Prostate gland (tissue), 2 donors: ENCODE measurements at regions not wholly inside any gene's neighbourhood (a gene's known extent, or its start where the extent isn't known, plus 50 kb on each side); places are given as distances from the start of the nearest gene placed in this dataset.
"Not testable (repeated sequence)": the region's sequence is repeated elsewhere in the genome, so short reads cannot be mapped to it uniquely, and the experiment has no call there.

ENCODE experiments used
- DNase-seq: peaks from one replicate; pipeline ENCODE4 v3.0.0-alpha.2; 2019; ENCODE audit warnings: low spot score
- H3K27ac ChIP-seq, 2 donors: fragments of 200-600 bp; sonication (generic); 2 replicates each; pipeline ENCODE4 v1.5.1; 2017 to 2019
- H3K27me3 ChIP-seq: fragments of 200-600 bp; sonication (generic); replicated peaks from 2 replicates; pipeline ENCODE4 v1.5.1; 2019; ENCODE audit not compliant: insufficient read depth
- H3K36me3 ChIP-seq, 2 donors: fragments of 200-600 bp; sonication (generic); 1 replicate in 1 of 2; 2 replicates in 1 of 2; pipeline versions ENCODE4 v1.5.1 to v1.8.1; 2017 to 2019
- H3K4me1 ChIP-seq: fragments of 200-600 bp; sonication (generic); replicated peaks from 2 replicates; pipeline ENCODE4 v1.5.1; 2019
- H3K4me3 ChIP-seq, 2 donors: fragments of 200-600 bp; sonication (generic); 2 replicates each; pipeline ENCODE4 v1.5.1; 2017 to 2019
- H3K9me3 ChIP-seq: fragments of 200-600 bp; sonication (generic); 2 replicates; pipeline ENCODE4 v1.5.1; 2017
- CTCF ChIP-seq, 4 experiments: fragments of 200-600 bp in 2 of 4; fragments of 450-650 bp in 2 of 4; sonication (generic) in 2 of 4; IDR thresholded peaks; 1 replicate in 3 of 4; 2 replicates in 1 of 4; pipeline ENCODE4 v1.5.1; 2016 to 2019; ENCODE audit warnings: antibody characterized with exemption in 4 of 4, mild to moderate bottlenecking in 2 of 4, moderate library complexity in 2 of 4
- POLR2A ChIP-seq: fragments of 450-650 bp; IDR thresholded peaks from one replicate; pipeline ENCODE4 v1.6.1; 2016; ENCODE audit warnings: antibody characterized with exemption, mild to moderate bottlenecking
- POLR2AphosphoS5 ChIP-seq: sonication (generic); formaldehyde crosslinking; IDR thresholded peaks from one replicate; pipeline ENCODE4 v1.6.1; 2017; ENCODE audit warnings: antibody characterized with exemption
- WGBS: methylation state at CpG from one replicate; pipeline ENCODE4 v1.1.5; 2018; 5-methylcytosine and 5-hydroxymethylcytosine counted together
- intact Hi-C: fragments of 100-400 bp; cut with DNase I; formaldehyde crosslinking; loops from one replicate; pipeline ENCODE4 v1.14.2; 2022

- Histone ChIP-seq H3K4me3 (no peak overlapping the region), H3K4me1 (no peaks in the 10 kb centered on the region), H3K9me3 (no peaks in the 10 kb centered on the region), H3K27me3 (no peaks in the 10 kb centered on the region), H3K36me3 (no peaks in the 10 kb centered on the region), H3K27ac (no peak overlapping the region)
- TF ChIP-seq CTCF (IDR thresholded peaks at IDR 0.05) (no peak), POLR2AphosphoS5 (no peak), POLR2A (no peak)
- 51% methylated on average over 1 of the region's 1 CpG for WGBS
- DNase-seq, result no peak
- intact Hi-C loops, result no loop called here
Observed at GRCh38 chr4:127261476-127261875, 371.3 kb upstream of the INTU start.

GRCh38 chr4:127268367-127268766, 364.4 kb upstream of the INTU start:
- intact Hi-C loops, result no loop called here
- DNase-seq, result no peak
- WGBS, result 34% methylated on average over 1 of the region's 1 CpG
- Histone ChIP-seq H3K27me3 (no peaks in the 10 kb centered on the region), H3K27ac (no peak overlapping the region), H3K4me3 (no peak overlapping the region), H3K36me3 (no peaks in the 10 kb centered on the region), H3K4me1 (no peaks in the 10 kb centered on the region), H3K9me3 (no peaks in the 10 kb centered on the region)
- TF ChIP-seq POLR2AphosphoS5 (no peak), POLR2A (no peak), CTCF (IDR thresholded peaks at IDR 0.05) (no peak)

GRCh38 chr4:127277023-127277422, 355.7 kb upstream of the INTU start:
- 85% methylated on average over 3 of the region's 3 CpGs for WGBS
- DNase-seq, H3K27ac ChIP-seq, H3K9me3 ChIP-seq, intact Hi-C loops, H3K4me3 ChIP-seq, H3K4me1 ChIP-seq, H3K36me3 ChIP-seq, H3K27me3 ChIP-seq: not testable (repeated sequence)

- no peak for DNase-seq
- no peaks in the 10 kb centered on the region for H3K27me3 ChIP-seq
- no peaks in the 10 kb centered on the region for H3K36me3 ChIP-seq
- no peaks in the 10 kb centered on the region for H3K4me1 ChIP-seq
- no peak overlapping the region for H3K4me3 ChIP-seq
- TF ChIP-seq POLR2A (no peak), CTCF (IDR thresholded peaks at IDR 0.05) (no peak), POLR2AphosphoS5 (no peak)
- H3K27ac ChIP-seq, result no peak overlapping the region
- H3K9me3 ChIP-seq, result no peaks in the 10 kb centered on the region
- intact Hi-C loops, result no loop called here
Observed at GRCh38 chr4:127284236-127284635, 348.5 kb upstream of the INTU start.

- H3K36me3 ChIP-seq, result no peaks in the 10 kb centered on the region
- no peaks in the 10 kb centered on the region for H3K27me3 ChIP-seq
- no peak overlapping the region for H3K27ac ChIP-seq
- H3K4me1 ChIP-seq, result no peaks in the 10 kb centered on the region
- no peak overlapping the region for H3K4me3 ChIP-seq
- no peak for TF ChIP-seq CTCF (IDR thresholded peaks at IDR 0.05)
- intact Hi-C loops, result no loop called here
- no peaks in the 10 kb centered on the region for H3K9me3 ChIP-seq
- WGBS, result 86% methylated on average over 1 of the region's 1 CpG
- DNase-seq, result no peak
Observed at GRCh38 chr4:127291316-127291715, 341.4 kb upstream of the INTU start.

GRCh38 chr4:127293496-127293895, 339.3 kb upstream of the INTU start:
- no peaks in the 10 kb centered on the region for H3K27me3 ChIP-seq
- H3K4me3 ChIP-seq, result no peak overlapping the region
- H3K9me3 ChIP-seq, result no peaks in the 10 kb centered on the region
- DNase-seq, result no peak
- 35% methylated on average over 2 of the region's 2 CpGs for WGBS
- TF ChIP-seq POLR2A, result no peak
- TF ChIP-seq POLR2AphosphoS5, result no peak
- TF ChIP-seq CTCF (IDR thresholded peaks at IDR 0.05), result no peak
- H3K27ac ChIP-seq, result no peak overlapping the region
- H3K4me1 ChIP-seq, result no peaks in the 10 kb centered on the region
- intact Hi-C loops, result no loop called here
- H3K36me3 ChIP-seq, result no peaks in the 10 kb centered on the region
